ENCODE measurements at regions not wholly inside any gene's neighbourhood (a gene's known extent, or its start where the extent isn't known, plus 50 kb on each side); places are given as distances from the start of the nearest gene placed in this dataset.

GRCh38 chr20:56995635-56996075 is 270.8 kb downstream of the BMP7 start:
- H3K27me3 ChIP-seq (ENCODE audit: control insufficient read depth, insufficient read depth, low read length), result no peaks in the 10 kb centered on the region
- no peaks in the 10 kb centered on the region for H3K4me1 ChIP-seq (ENCODE audit: control insufficient read depth, insufficient read depth, low read length)
- no peaks in the 10 kb centered on the region for H3K36me3 ChIP-seq (ENCODE audit: insufficient read depth, low read length)
- H3K9ac ChIP-seq (ENCODE audit: low read depth, low read length), result no peak overlapping the region
- no peak overlapping the region for H3K4me2 ChIP-seq (ENCODE audit: low read length)
- no peak overlapping the region for H3K4me3 ChIP-seq (ENCODE audit: low read length)
- H3K9me3 ChIP-seq (replicated peaks; ENCODE audit: low read length), result peaks cover 20% of the 10 kb centered on the region

GRCh38 chr20:56996533-56996932 is 269.9 kb downstream of the BMP7 start:
- H3K9ac ChIP-seq (ENCODE audit: low read depth, low read length), result no peak overlapping the region
- H3K27me3 ChIP-seq (ENCODE audit: control insufficient read depth, insufficient read depth, low read length), result no peaks in the 10 kb centered on the region
- H3K36me3 ChIP-seq (ENCODE audit: insufficient read depth, low read length), result no peaks in the 10 kb centered on the region
- no peak overlapping the region for H3K4me3 ChIP-seq (ENCODE audit: low read length)
- H3K9me3 ChIP-seq (replicated peaks; ENCODE audit: low read length), result peaks cover 21% of the 10 kb centered on the region
- H3K4me2 ChIP-seq (ENCODE audit: low read length), result no peak overlapping the region
- no peaks in the 10 kb centered on the region for H3K4me1 ChIP-seq (ENCODE audit: control insufficient read depth, insufficient read depth, low read length)

GRCh38 chr20:56998438-56998837 is 268.0 kb downstream of the BMP7 start:
- H3K4me3 ChIP-seq (ENCODE audit: low read length), result no peak overlapping the region

DNA sequence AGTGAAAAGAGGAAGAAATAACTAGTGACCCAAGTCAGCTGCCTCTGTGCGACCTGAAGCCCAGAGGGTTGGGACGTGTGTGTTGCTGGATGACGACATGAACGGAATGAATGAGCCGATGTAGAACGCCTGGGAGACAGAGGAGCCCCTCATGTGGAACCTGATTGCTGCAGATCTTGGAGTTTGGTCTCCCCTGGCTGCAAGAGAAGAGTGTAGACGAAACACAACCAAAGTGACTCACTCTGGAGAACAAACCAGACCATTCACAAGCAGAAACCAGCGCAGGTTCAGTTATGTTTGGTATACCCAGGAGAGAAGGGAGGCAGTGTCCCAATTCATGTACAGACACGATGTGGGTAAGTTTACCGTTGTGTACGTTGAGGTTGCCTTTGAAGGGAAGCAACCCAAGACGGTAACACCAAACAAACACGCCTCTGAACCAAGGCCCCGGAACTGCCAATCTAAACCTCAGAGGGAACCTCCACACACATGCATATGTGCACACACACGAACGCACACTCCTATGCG is 265.9 kb downstream of the BMP7 start:
- H3K27me3 ChIP-seq (ENCODE audit: control insufficient read depth, insufficient read depth, low read length), result no peaks in the 10 kb centered on the region
- no peaks in the 10 kb centered on the region for H3K36me3 ChIP-seq (ENCODE audit: insufficient read depth, low read length)
- no peaks in the 10 kb centered on the region for H3K4me1 ChIP-seq (ENCODE audit: control insufficient read depth, insufficient read depth, low read length)
- H3K9me3 ChIP-seq (replicated peaks; ENCODE audit: low read length), result peaks cover 26% of the 10 kb centered on the region
- no peak overlapping the region for H3K4me2 ChIP-seq (ENCODE audit: low read length)
- no peak overlapping the region for H3K4me3 ChIP-seq (ENCODE audit: low read length)
- no peak overlapping the region for H3K9ac ChIP-seq (ENCODE audit: low read depth, low read length)

More at GRCh38 chr20:56998438-56998837, 268.0 kb downstream of the BMP7 start:
- no peaks in the 10 kb centered on the region for H3K27me3 ChIP-seq (ENCODE audit: control insufficient read depth, insufficient read depth, low read length)
- H3K36me3 ChIP-seq (ENCODE audit: insufficient read depth, low read length), result no peaks in the 10 kb centered on the region
- H3K4me1 ChIP-seq (ENCODE audit: control insufficient read depth, insufficient read depth, low read length), result no peaks in the 10 kb centered on the region
- peaks cover 21% of the 10 kb centered on the region for H3K9me3 ChIP-seq (replicated peaks; ENCODE audit: low read length)
- H3K4me2 ChIP-seq (ENCODE audit: low read length), result no peak overlapping the region
- no peak overlapping the region for H3K9ac ChIP-seq (ENCODE audit: low read depth, low read length)

DNA sequence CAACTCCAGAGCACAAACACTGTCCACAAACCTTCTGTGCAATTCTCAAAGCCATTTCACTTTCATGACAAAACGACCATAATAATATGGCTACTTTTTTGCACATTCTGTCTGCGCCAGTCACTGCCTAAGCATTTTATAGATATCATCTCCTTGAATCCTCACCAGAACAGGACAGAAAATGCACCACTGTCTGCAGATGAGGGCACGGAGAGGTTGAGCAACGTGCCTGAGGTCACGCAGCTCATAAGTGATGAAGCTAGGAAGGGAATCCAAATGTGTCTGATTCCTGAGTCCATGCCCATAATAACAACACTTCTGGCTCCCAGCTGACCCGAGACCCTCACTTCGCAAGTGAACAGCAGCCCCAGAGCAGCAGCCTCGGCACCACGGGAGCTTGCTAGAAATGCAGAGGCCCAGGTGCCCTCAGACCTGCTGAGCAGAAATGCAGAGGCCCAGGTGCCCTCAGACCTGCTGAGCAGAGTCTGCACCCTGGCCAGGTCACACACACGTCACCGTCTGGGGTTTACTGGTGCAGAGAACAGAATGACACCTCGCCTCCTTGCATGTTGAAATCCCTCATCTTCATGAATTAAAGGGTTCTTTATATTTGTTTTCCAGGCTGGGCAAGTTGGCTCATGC is 265.2 kb downstream of the BMP7 start:
- H3K9me3 ChIP-seq (replicated peaks; ENCODE audit: low read length), result peaks cover 26% of the 10 kb centered on the region
- no peaks in the 10 kb centered on the region for H3K4me1 ChIP-seq (ENCODE audit: control insufficient read depth, insufficient read depth, low read length)
- H3K4me2 ChIP-seq (ENCODE audit: low read length), result no peak overlapping the region
- no peaks in the 10 kb centered on the region for H3K27me3 ChIP-seq (ENCODE audit: control insufficient read depth, insufficient read depth, low read length)
- H3K4me3 ChIP-seq (ENCODE audit: low read length), result no peak overlapping the region
- H3K36me3 ChIP-seq (ENCODE audit: insufficient read depth, low read length), result no peaks in the 10 kb centered on the region
- no peak overlapping the region for H3K9ac ChIP-seq (ENCODE audit: low read depth, low read length)

DNA sequence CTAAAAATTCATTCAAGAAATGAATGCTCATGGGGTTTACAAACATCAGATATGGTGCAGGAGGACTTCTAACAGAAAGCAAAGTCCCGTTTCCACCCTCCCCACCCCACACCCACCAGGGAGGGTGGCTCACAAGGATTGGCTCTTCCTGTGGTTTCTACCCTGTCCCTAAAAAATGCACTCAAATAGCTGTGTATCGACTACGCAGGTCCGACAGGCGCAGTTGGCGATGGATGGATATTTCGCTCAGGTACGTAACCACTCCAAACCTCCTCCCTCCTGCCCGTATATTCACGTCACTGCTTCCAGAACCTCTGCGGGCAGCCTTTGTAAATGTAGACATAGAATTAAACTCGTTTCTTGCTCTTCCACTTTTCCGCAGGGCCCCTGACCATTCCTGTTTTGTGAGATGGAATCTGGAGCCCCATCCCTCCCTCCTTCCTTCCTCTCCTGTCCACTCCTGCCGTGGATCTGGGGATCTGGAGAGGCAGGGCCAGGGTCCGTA is 264.3 kb downstream of the BMP7 start:
- H3K9ac ChIP-seq (ENCODE audit: low read depth, low read length), result no peak overlapping the region
- H3K36me3 ChIP-seq (ENCODE audit: insufficient read depth, low read length), result no peaks in the 10 kb centered on the region
- no peaks in the 10 kb centered on the region for H3K4me1 ChIP-seq (ENCODE audit: control insufficient read depth, insufficient read depth, low read length)
- H3K4me2 ChIP-seq (ENCODE audit: low read length), result no peak overlapping the region
- H3K4me3 ChIP-seq (ENCODE audit: low read length), result no peak overlapping the region
- H3K27me3 ChIP-seq (ENCODE audit: control insufficient read depth, insufficient read depth, low read length), result no peaks in the 10 kb centered on the region
- H3K9me3 ChIP-seq (replicated peaks; ENCODE audit: low read length), result peaks cover 26% of the 10 kb centered on the region

DNA sequence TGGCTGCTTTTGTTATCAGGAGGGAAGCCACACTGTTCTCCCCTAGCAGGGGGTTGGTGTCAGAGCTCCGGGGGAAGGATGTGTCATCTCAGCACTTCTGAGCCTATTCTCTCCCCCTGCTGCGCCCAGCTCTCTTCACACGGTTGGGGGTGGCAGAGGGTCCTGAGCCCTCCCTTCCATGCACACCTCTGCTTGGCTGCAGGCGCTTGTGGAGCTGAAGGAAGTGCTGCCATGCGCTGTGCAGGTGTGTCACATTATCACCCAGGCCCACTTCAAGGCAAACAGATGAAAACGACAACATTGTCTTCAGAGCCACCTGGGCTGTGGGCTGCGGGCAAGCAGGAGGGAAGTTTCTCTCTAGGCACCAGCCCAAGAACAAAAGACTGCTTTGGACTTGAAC is 263.4 kb downstream of the BMP7 start:
- H3K4me2 ChIP-seq (ENCODE audit: low read length), result no peak overlapping the region
- H3K9ac ChIP-seq (ENCODE audit: low read depth, low read length), result no peak overlapping the region
- H3K9me3 ChIP-seq (replicated peaks; ENCODE audit: low read length), result peaks cover 26% of the 10 kb centered on the region
- no peak overlapping the region for H3K4me3 ChIP-seq (ENCODE audit: low read length)
- H3K27me3 ChIP-seq (ENCODE audit: control insufficient read depth, insufficient read depth, low read length), result no peaks in the 10 kb centered on the region
- H3K36me3 ChIP-seq (ENCODE audit: insufficient read depth, low read length), result no peaks in the 10 kb centered on the region
- H3K4me1 ChIP-seq (ENCODE audit: control insufficient read depth, insufficient read depth, low read length), result no peaks in the 10 kb centered on the region

DNA sequence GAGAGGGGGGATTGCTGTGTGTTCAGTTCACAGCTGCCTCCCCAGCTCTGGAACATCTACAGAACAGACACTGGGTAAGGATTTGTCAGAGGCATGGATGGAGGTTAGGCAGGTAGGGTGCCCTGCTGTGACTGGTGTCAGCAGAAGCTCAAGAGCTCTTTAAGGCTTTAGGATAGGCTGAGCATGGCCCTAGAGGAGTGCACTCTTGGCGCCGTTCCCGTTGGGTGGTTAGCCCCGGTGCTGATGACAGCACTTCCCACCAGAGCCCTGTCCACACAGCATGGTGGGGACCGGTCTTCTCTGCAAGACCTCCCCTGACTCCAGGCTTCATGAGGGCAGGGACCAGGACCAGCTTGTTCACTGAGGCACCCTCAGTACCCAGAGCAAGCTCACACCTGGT is 262.0 kb downstream of the BMP7 start:
- H3K4me1 ChIP-seq (ENCODE audit: control insufficient read depth, insufficient read depth, low read length), result no peaks in the 10 kb centered on the region
- no peak overlapping the region for H3K4me3 ChIP-seq (ENCODE audit: low read length)
- H3K9me3 ChIP-seq (replicated peaks; ENCODE audit: low read length), result peaks cover 19% of the 10 kb centered on the region
- no peaks in the 10 kb centered on the region for H3K36me3 ChIP-seq (ENCODE audit: insufficient read depth, low read length)
- no peaks in the 10 kb centered on the region for H3K27me3 ChIP-seq (ENCODE audit: control insufficient read depth, insufficient read depth, low read length)
- H3K4me2 ChIP-seq (ENCODE audit: low read length), result no peak overlapping the region
- H3K9ac ChIP-seq (ENCODE audit: low read depth, low read length), result no peak overlapping the region

- Histone ChIP-seq H3K4me3 (ENCODE audit: low read length) (no peak overlapping the region), H3K9ac (ENCODE audit: low read depth, low read length) (no peak overlapping the region), H3K4me2 (ENCODE audit: low read length) (no peak overlapping the region), H3K27me3 (ENCODE audit: control insufficient read depth, insufficient read depth, low read length) (no peaks in the 10 kb centered on the region), H3K9me3 (replicated peaks; ENCODE audit: low read length) (peaks cover 12% of the 10 kb centered on the region), H3K36me3 (ENCODE audit: insufficient read depth, low read length) (no peaks in the 10 kb centered on the region), H3K4me1 (ENCODE audit: control insufficient read depth, insufficient read depth, low read length) (no peaks in the 10 kb centered on the region)
Measured at GRCh38 chr20:57004951-57005933, 261.2 kb downstream of the BMP7 start.

GRCh38 chr20:57006411-57007170 is 259.9 kb downstream of the BMP7 start:
- Histone ChIP-seq H3K4me2 (ENCODE audit: low read length) (no peak overlapping the region), H3K9ac (ENCODE audit: low read depth, low read length) (no peak overlapping the region), H3K9me3 (replicated peaks; ENCODE audit: low read length) (peaks cover 5% of the 10 kb centered on the region), H3K36me3 (ENCODE audit: insufficient read depth, low read length) (no peaks in the 10 kb centered on the region), H3K27me3 (ENCODE audit: control insufficient read depth, insufficient read depth, low read length) (no peaks in the 10 kb centered on the region), H3K4me1 (ENCODE audit: control insufficient read depth, insufficient read depth, low read length) (no peaks in the 10 kb centered on the region), H3K4me3 (ENCODE audit: low read length) (no peak overlapping the region)

DNA sequence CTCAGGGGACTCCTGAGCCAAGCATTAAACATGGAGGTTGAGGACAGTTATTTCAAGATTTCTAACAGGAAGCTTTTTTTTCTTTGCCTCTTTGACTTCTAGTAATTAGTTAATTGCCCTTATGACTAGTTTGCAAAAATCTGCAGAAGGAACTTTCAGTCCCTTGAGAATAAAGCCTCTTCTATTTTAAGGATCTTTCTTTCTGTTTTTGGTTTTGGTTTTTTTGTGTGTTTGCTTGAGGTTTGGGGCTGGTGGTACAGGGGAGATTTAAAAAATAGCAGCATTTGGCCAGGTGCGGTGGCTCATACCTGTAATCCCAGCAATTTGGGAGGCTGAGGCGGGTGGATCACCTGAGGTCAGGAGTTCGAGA is 259.3 kb downstream of the BMP7 start:
- Histone ChIP-seq H3K9ac (ENCODE audit: low read depth, low read length) (no peak overlapping the region), H3K4me1 (ENCODE audit: control insufficient read depth, insufficient read depth, low read length) (no peaks in the 10 kb centered on the region), H3K4me3 (ENCODE audit: low read length) (no peak overlapping the region), H3K9me3 (replicated peaks; ENCODE audit: low read length) (peaks cover 5% of the 10 kb centered on the region), H3K36me3 (ENCODE audit: insufficient read depth, low read length) (no peaks in the 10 kb centered on the region), H3K4me2 (ENCODE audit: low read length) (no peak overlapping the region), H3K27me3 (ENCODE audit: control insufficient read depth, insufficient read depth, low read length) (no peaks in the 10 kb centered on the region)

Data from skeletal muscle satellite cell (primary cell).